Neural cell (in vitro differentiated cells): ENCODE measurements at regions not wholly inside any gene's neighbourhood (a gene's known extent, or its start where the extent isn't known, plus 50 kb on each side); places are given as distances from the start of the nearest gene placed in this dataset.

ENCODE experiments used
- CTCF ChIP-seq: fragments of 450-650 bp; IDR thresholded peaks from 2 replicates; pipeline ENCODE4 v1.5.1; 2014; ENCODE audit warnings: antibody characterized with exemption, mild to moderate bottlenecking, moderate library complexity; ENCODE audit not compliant: poor library complexity, severe bottlenecking
- EP300 ChIP-seq: fragments of 450-650 bp; conservative IDR thresholded peaks from 2 replicates; pipeline ENCODE4 v1.6.1; 2014; ENCODE audit warnings: antibody characterized with exemption, mild to moderate bottlenecking, moderate library complexity; ENCODE audit not compliant: poor library complexity, severe bottlenecking
- EZH2 ChIP-seq: fragments of 200-600, 300-800 bp; shearing (Covaris generic), sonication (generic); IDR thresholded peaks from 2 replicates; pipeline ENCODE4 v1.6.1; 2014; ENCODE audit warnings: antibody characterized with exemption, low read length, borderline replicate concordance, mild to moderate bottlenecking; ENCODE audit not compliant: insufficient read depth, poor library complexity, severe bottlenecking
- MXI1 ChIP-seq: fragments of 450-650 bp; conservative IDR thresholded peaks from 2 replicates; pipeline ENCODE4 v1.6.1; 2014; ENCODE audit warnings: antibody characterized with exemption, mild to moderate bottlenecking; ENCODE audit not compliant: poor library complexity, severe bottlenecking
- POLR2AphosphoS5 ChIP-seq: IDR thresholded peaks from 2 replicates; pipeline ENCODE4 v1.6.1; 2012
- RAD21 ChIP-seq: fragments of 450-650 bp; conservative IDR thresholded peaks from 2 replicates; pipeline ENCODE4 v1.6.1; 2014; ENCODE audit warnings: antibody characterized with exemption, mild to moderate bottlenecking, moderate library complexity

GRCh38 chr14:94823556-94824341 lies 53.8 kb upstream of the GSC start:
- TF ChIP-seq RAD21 (no peak), MXI1 (no peak), CTCF (no peak), EZH2 (no peak), POLR2AphosphoS5 (no peak), EP300 (no peak)
